ENCODE measurements at regions not wholly inside any gene's neighbourhood (a gene's known extent, or its start where the extent isn't known, plus 50 kb on each side); places are given as distances from the start of the nearest gene placed in this dataset.
"Not testable (repeated sequence)": the region's sequence is repeated elsewhere in the genome, so short reads cannot be mapped to it uniquely, and the experiment has no call there.

DNA sequence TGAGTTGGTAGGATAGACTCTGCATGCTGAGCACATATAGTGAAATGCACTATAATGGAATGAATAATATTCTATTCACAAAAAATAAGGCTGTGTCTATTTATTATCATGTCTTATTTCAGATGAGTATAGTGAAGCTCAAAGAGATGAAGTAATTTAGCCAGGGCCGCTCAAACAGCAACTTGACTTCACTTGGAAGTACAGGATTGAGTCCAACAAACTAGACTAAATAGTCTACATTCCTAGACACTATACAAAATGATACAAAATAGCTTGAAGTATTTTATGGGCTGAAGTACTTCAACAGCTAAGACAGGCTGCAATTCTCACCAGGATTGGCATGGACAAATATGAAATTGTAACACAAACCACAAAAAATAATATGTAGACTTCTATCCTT lies 144.5 kb upstream of the DST start:
- H3K4me1 ChIP-seq (ENCODE audit: control insufficient read depth in 1 of 2, insufficient read depth in 2 of 2, low read length in 2 of 2), result peaks cover 2 to 4% of the 10 kb centered on the region in 2 donors
- DNase-seq, result no peak
- no peak for ATAC-seq (ENCODE audit: low FRiP score)
- no peaks in the 10 kb centered on the region for H3K36me3 ChIP-seq (ENCODE audit: control insufficient read depth in 1 of 2, insufficient read depth in 2 of 2, low read length in 1 of 2)
- no peaks in the 10 kb centered on the region for H3K27me3 ChIP-seq (ENCODE audit: control insufficient read depth in 1 of 2, insufficient read depth in 2 of 2, low read length in 1 of 2)
- no peak overlapping the region for H3K4me3 ChIP-seq (ENCODE audit: low read length in 2 of 2)
- no peaks in the 10 kb centered on the region for H3K9me3 ChIP-seq (ENCODE audit: control insufficient read depth, low read length)
- no peak overlapping the region for H3K27ac ChIP-seq (ENCODE audit: low read depth in 1 of 2, low read length in 2 of 2)
- intact Hi-C loops (cut with DNase I), result no loop called here
- WGBS, 2 donors, result 10 to 20% methylated on average over 1 of the region's 1 CpG

DNA sequence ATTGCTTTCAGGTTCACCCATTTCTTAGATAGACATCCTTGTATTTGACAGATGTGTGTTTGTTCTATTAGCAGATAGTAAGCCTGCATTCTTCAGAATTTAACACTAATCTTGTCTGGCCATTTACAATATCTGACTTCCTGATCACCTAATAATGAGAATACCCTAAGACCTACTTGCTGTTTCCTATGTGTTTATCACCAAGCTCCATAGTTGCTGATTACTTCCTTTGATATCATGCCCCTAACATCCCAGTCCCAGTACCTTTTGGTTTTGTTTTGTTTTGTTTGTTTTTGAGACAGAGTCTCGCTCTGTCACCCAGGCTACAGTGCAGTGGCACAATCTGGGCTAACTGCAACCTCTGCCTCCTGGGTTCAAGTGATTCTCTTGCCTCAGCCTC lies 143.6 kb upstream of the DST start:
- DNase-seq, result no peak
- no peaks in the 10 kb centered on the region for H3K9me3 ChIP-seq (ENCODE audit: control insufficient read depth, low read length)
- no peak for ATAC-seq (ENCODE audit: low FRiP score)
- WGBS, 2 donors, result 99 to 100% methylated on average over 1 of the region's 1 CpG
- H3K27ac ChIP-seq (ENCODE audit: low read depth in 1 of 2, low read length in 2 of 2), result no peak overlapping the region
- no peaks in the 10 kb centered on the region for H3K27me3 ChIP-seq (ENCODE audit: control insufficient read depth in 1 of 2, insufficient read depth in 2 of 2, low read length in 1 of 2)
- peaks cover 2 to 4% of the 10 kb centered on the region in 2 donors for H3K4me1 ChIP-seq (ENCODE audit: control insufficient read depth in 1 of 2, insufficient read depth in 2 of 2, low read length in 2 of 2)
- H3K36me3 ChIP-seq (ENCODE audit: control insufficient read depth in 1 of 2, insufficient read depth in 2 of 2, low read length in 1 of 2), result no peaks in the 10 kb centered on the region
- intact Hi-C loops (cut with DNase I), result no loop called here
- H3K4me3 ChIP-seq (ENCODE audit: low read length in 2 of 2), result no peak overlapping the region

DNA sequence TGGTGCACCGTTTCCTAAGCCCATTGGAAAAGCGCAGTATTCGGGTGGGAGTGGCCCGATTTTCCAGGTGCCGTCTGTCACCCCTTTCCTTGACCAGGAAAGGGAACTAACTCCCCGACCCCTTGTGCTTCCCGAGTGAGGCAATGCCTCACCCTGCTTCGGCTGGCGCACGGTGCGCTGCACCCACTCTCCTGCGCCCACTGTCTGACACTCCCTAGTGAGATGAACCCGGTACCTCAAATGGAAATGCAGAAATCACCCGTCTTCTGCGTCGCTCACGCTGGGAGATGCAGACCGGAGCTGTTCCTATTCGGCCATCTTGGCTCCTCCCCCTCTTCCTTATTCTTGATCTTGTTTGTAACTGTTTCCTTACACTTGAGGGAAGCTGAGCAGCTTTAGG lies 142.8 kb upstream of the DST start:
- intact Hi-C loops (cut with DNase I); H3K36me3 ChIP-seq (ENCODE audit: control insufficient read depth in 1 of 2, insufficient read depth in 2 of 2, low read length in 1 of 2); H3K9me3 ChIP-seq (ENCODE audit: control insufficient read depth, low read length); ATAC-seq (ENCODE audit: low FRiP score); DNase-seq; H3K27ac ChIP-seq (ENCODE audit: low read depth in 1 of 2, low read length in 2 of 2); H3K27me3 ChIP-seq (ENCODE audit: control insufficient read depth in 1 of 2, insufficient read depth in 2 of 2, low read length in 1 of 2); H3K4me1 ChIP-seq (ENCODE audit: control insufficient read depth in 1 of 2, insufficient read depth in 2 of 2, low read length in 2 of 2); H3K4me3 ChIP-seq (ENCODE audit: low read length in 2 of 2): not testable (repeated sequence)
- 94 to 97% methylated on average over 19 of the region's 19 CpGs for WGBS, 2 donors

DNA sequence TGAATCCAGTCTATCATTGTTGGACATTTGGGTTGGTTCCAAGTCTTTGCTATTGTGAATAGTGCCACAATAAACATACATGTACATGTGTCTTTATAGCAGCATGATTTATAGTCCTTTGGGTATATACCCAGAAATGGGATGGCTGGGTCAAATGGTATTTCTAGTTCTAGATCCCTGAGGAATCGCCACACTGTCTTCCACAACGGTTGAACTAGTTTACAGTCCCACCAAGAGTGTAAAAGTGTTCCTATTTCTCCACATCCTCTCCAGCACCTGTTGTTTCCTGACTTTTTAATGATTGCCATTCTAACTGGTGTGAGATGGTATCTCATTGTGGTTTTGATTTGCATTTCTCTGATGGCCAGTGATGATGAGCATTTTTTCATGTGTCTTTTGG lies 137.4 kb upstream of the DST start:
- intact Hi-C loops (cut with DNase I); DNase-seq; ATAC-seq (ENCODE audit: low FRiP score); H3K27ac ChIP-seq (ENCODE audit: low read depth in 1 of 2, low read length in 2 of 2); H3K4me3 ChIP-seq (ENCODE audit: low read length in 2 of 2); H3K4me1 ChIP-seq (ENCODE audit: control insufficient read depth in 1 of 2, insufficient read depth in 2 of 2, low read length in 2 of 2); H3K36me3 ChIP-seq (ENCODE audit: control insufficient read depth in 1 of 2, insufficient read depth in 2 of 2, low read length in 1 of 2); H3K27me3 ChIP-seq (ENCODE audit: control insufficient read depth in 1 of 2, insufficient read depth in 2 of 2, low read length in 1 of 2); H3K9me3 ChIP-seq (ENCODE audit: control insufficient read depth, low read length): not testable (repeated sequence)
- WGBS, 2 donors, result 79 to 81% methylated on average over 2 of the region's 2 CpGs

DNA sequence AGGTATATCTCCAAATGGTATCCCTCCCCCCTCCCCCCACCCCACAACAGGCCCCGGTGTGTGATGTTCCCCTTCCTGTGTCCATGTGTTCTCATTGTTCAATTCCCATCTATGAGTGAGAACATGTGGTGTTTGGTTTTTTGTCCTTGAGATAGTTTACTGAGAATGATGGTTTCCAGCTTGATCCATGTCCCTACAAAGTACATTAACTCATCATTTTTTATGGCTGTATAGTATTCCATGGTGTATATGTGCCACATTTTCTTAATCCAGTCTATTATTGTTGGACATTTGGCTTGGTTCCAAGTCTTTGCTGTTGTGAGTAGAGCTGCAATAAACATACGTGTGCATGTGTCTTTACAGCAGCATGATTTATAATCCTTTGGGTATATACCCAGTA lies 135.8 kb upstream of the DST start:
- H3K4me3 ChIP-seq (ENCODE audit: low read length in 2 of 2); H3K36me3 ChIP-seq (ENCODE audit: control insufficient read depth in 1 of 2, insufficient read depth in 2 of 2, low read length in 1 of 2); ATAC-seq (ENCODE audit: low FRiP score); H3K27me3 ChIP-seq (ENCODE audit: control insufficient read depth in 1 of 2, insufficient read depth in 2 of 2, low read length in 1 of 2); intact Hi-C loops (cut with DNase I); H3K9me3 ChIP-seq (ENCODE audit: control insufficient read depth, low read length); H3K27ac ChIP-seq (ENCODE audit: low read depth in 1 of 2, low read length in 2 of 2); DNase-seq; H3K4me1 ChIP-seq (ENCODE audit: control insufficient read depth in 1 of 2, insufficient read depth in 2 of 2, low read length in 2 of 2): not testable (repeated sequence)
- 89 to 96% methylated on average over 1 of the region's 2 CpGs for WGBS, 2 donors

DNA sequence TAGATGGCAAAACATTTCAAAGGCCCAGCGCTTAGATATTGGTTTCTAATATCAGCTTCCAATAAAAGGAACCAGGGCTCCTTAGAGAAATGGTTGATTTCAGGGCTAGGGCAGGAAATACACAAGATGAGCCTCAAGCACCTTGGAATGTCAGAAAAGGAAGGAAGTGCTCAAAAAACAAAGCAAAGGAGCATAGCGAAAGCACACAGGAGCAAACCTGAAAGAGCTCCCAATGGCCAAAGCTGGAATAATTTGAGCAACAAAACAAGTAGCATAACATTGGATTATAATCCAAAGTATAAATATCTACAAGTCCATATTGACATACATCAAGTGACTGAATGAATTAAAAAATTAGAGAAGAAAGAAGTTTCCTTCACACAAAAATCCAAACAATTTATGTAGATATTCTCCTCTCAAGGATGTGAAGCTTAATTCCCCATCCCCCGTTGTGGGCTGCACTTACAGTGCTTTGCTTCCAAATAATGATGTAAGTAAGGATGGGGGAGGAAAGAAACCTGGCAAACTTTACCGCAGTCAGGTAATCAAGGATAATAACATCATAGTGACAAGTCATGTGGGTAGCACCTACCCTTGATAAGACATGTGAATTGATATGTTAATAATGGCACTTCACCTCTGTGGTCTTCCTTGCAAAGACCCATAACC lies 132.9 kb upstream of the DST start:
- DNase-seq (no peak), ATAC-seq (ENCODE audit: low FRiP score) (no peak)
- Histone ChIP-seq H3K4me1 (ENCODE audit: control insufficient read depth in 1 of 2, insufficient read depth in 2 of 2, low read length in 2 of 2) (peaks cover 2% of the 10 kb centered on the region in 2 donors), H3K27ac (ENCODE audit: low read depth in 1 of 2, low read length in 2 of 2) (no peak overlapping the region), H3K4me3 (ENCODE audit: low read length in 2 of 2) (no peak overlapping the region), H3K9me3 (ENCODE audit: control insufficient read depth, low read length) (no peaks in the 10 kb centered on the region), H3K27me3 (ENCODE audit: control insufficient read depth in 1 of 2, insufficient read depth in 2 of 2, low read length in 1 of 2) (no peaks in the 10 kb centered on the region), H3K36me3 (ENCODE audit: control insufficient read depth in 1 of 2, insufficient read depth in 2 of 2, low read length in 1 of 2) (no peaks in the 10 kb centered on the region)
- WGBS, 2 donors, result 78 to 81% methylated on average over 4 of the region's 4 CpGs
- intact Hi-C loops (cut with DNase I), result no loop called here

DNA sequence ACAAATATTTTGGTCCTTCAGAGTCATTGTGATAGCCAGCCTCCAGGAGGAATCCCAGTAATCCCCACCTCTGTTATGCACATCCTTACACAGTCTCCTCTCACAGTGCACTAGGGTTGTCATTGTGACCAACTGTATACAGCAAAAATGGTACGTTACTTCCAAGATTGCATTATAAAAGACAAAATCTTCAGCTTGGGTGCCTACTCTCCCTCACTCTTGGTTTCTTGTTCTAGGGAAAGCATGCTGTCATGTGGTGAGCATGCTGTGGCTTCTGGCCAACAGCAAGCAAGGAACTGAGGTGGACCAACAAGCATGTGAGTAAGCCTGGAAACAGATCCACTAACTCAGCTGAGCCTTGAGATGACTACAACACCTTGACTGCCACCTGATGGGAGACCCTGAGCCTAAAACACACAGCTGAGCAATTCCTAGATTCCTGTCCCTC lies 130.1 kb upstream of the DST start:
- peak in 1 of 2 donors; percentile 60 for DNase-seq
- Histone ChIP-seq H3K27ac (ENCODE audit: low read depth in 1 of 2, low read length in 2 of 2) (peak overlapping the region in 1 of 2 donors; percentile 71), H3K36me3 (ENCODE audit: control insufficient read depth in 1 of 2, insufficient read depth in 2 of 2, low read length in 1 of 2) (no peaks in the 10 kb centered on the region), H3K9me3 (ENCODE audit: control insufficient read depth, low read length) (no peaks in the 10 kb centered on the region), H3K4me1 (ENCODE audit: control insufficient read depth in 1 of 2, insufficient read depth in 2 of 2, low read length in 2 of 2) (peaks cover 2% of the 10 kb centered on the region in 2 donors), H3K27me3 (ENCODE audit: control insufficient read depth in 1 of 2, insufficient read depth in 2 of 2, low read length in 1 of 2) (no peaks in the 10 kb centered on the region), H3K4me3 (ENCODE audit: low read length in 2 of 2) (no peak overlapping the region)
- intact Hi-C loops (cut with DNase I), result no loop called here
- ATAC-seq (ENCODE audit: low FRiP score), result peak; percentile 38
- 9 to 44% methylated on average over 1 of the region's 1 CpG for WGBS, 2 donors

DNA sequence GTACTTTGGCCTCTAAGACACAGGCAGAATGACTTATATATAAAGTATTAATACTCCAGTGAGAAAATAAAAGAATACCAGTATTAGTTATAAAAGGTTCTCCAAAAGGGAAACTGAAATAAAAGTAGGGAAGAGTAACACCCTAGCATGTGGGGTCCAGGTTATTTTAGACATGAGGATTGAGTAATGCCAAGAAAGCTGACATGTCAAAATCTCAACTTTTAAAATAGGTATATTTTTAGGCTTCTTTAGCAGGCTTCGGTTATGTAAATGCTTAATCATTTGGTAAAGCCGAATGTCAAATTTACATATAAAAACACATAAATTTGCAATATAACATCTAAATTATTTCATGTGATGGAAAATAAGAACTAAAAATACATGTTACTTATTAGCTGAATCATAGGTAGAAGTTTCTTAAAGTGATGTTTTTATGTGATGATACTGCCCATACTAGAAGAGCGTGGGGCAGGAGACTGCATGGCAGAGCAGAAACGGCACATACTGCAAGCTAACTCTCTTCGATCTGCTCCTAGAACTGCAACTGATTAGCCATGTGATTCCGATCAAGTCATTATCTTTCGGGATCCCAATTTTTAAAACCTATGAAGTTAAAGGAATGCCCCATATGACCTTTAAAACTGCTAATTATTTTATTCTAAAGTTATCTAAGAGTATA lies 129.4 kb upstream of the DST start:
- DNase-seq, result no peak
- intact Hi-C loops (cut with DNase I), result no loop called here
- 69 to 73% methylated on average over 7 of the region's 7 CpGs for WGBS, 2 donors
- Histone ChIP-seq H3K4me1 (ENCODE audit: control insufficient read depth in 1 of 2, insufficient read depth in 2 of 2, low read length in 2 of 2) (peaks cover 0 to 2% of the 10 kb centered on the region in 2 donors), H3K27ac (ENCODE audit: low read depth in 1 of 2, low read length in 2 of 2) (peak overlapping the region in 1 of 2 donors; percentile 63), H3K27me3 (ENCODE audit: control insufficient read depth in 1 of 2, insufficient read depth in 2 of 2, low read length in 1 of 2) (no peaks in the 10 kb centered on the region), H3K9me3 (ENCODE audit: control insufficient read depth, low read length) (no peaks in the 10 kb centered on the region), H3K36me3 (ENCODE audit: control insufficient read depth in 1 of 2, insufficient read depth in 2 of 2, low read length in 1 of 2) (no peaks in the 10 kb centered on the region), H3K4me3 (ENCODE audit: low read length in 2 of 2) (no peak overlapping the region)
- no peak for ATAC-seq (ENCODE audit: low FRiP score)

DNA sequence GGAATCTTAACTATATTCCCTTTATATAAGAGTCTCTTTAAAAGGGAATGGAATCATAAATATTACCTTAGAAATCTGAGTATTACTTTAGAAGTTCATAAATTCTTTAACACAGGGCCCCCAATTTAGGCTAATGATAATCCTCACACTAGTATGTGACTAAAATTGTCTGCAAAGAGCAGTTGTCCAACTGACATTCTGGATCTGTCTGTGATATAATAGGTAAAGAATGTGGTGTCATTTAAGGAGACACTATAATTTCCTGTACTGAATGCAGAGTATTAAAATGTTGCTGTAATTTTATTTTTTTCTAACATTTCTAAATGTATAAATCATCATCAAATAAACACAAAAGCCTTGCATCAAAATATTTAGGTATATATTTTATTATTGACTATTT lies 128.5 kb upstream of the DST start:
- H3K27me3 ChIP-seq (ENCODE audit: control insufficient read depth in 1 of 2, insufficient read depth in 2 of 2, low read length in 1 of 2), result no peaks in the 10 kb centered on the region
- no peak overlapping the region for H3K27ac ChIP-seq (ENCODE audit: low read depth in 1 of 2, low read length in 2 of 2)
- no peak overlapping the region for H3K4me3 ChIP-seq (ENCODE audit: low read length in 2 of 2)
- ATAC-seq (ENCODE audit: low FRiP score) (no peak), DNase-seq (no peak)
- intact Hi-C loops (cut with DNase I), result no loop called here
- H3K4me1 ChIP-seq (ENCODE audit: control insufficient read depth in 1 of 2, insufficient read depth in 2 of 2, low read length in 2 of 2), result peaks cover 0 to 2% of the 10 kb centered on the region in 2 donors
- H3K36me3 ChIP-seq (ENCODE audit: control insufficient read depth in 1 of 2, insufficient read depth in 2 of 2, low read length in 1 of 2), result no peaks in the 10 kb centered on the region
- H3K9me3 ChIP-seq (ENCODE audit: control insufficient read depth, low read length), result no peaks in the 10 kb centered on the region
